IMR-90 (cell line): ENCODE measurements at regions not wholly inside any gene's neighbourhood (a gene's known extent, or its start where the extent isn't known, plus 50 kb on each side); places are given as distances from the start of the nearest gene placed in this dataset.

ENCODE experiments used
- BHLHE40 ChIP-seq: fragments of 150-350 bp; IDR thresholded peaks from 2 replicates; pipeline ENCODE4 v1.6.1; 2016; ENCODE audit warnings: mild to moderate bottlenecking, low read depth, low read length
- CEBPB ChIP-seq: IDR thresholded peaks from 2 replicates; pipeline ENCODE4 v1.6.1; 2012; ENCODE audit warnings: low read depth, low read length, improper control_type of control experiment
- CHD1 ChIP-seq: IDR thresholded peaks from 2 replicates; pipeline ENCODE4 v1.6.1; 2012; ENCODE audit warnings: low read depth, low read length, improper control_type of control experiment
- CTCF ChIP-seq: conservative IDR thresholded peaks from 2 replicates; pipeline ENCODE4 v1.5.1; 2012; ENCODE audit warnings: mild to moderate bottlenecking, low read depth, low read length, improper control_type of control experiment
- SMC3 ChIP-seq: fragments of 150-350 bp; IDR thresholded peaks from 2 replicates; pipeline ENCODE4 v1.6.1; 2016; ENCODE audit warnings: low read depth, mild to moderate bottlenecking, antibody characterized with exemption, low read length, moderate library complexity

DNA sequence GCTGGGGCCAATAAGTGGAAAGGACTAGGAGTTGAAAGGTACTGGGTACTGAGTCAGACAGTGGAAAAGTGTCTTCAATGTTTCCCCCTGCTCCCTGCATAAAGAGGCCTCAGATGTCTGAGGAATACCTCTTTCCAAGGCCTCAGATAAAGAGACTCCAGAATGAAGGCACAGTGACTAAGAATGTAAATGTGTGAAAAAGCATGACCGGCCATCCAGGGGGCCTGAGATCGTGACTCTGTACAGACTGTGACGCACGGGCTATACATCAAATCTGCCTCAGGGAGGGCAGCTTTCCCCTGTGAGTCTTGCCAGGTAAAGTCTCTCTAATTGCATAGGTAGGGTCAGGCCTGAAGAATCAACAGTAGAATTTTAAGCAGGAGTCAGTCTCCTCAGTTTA is 1690.5 kb downstream of the KCNT2 start:
- TF ChIP-seq CTCF: no peak
- TF ChIP-seq CHD1: no peak
- no peak for TF ChIP-seq SMC3
- no peak for TF ChIP-seq CEBPB
- no peak for TF ChIP-seq BHLHE40
